ENCODE measurements at regions not wholly inside any gene's neighbourhood (a gene's known extent, or its start where the extent isn't known, plus 50 kb on each side); places are given as distances from the start of the nearest gene placed in this dataset.

DNA sequence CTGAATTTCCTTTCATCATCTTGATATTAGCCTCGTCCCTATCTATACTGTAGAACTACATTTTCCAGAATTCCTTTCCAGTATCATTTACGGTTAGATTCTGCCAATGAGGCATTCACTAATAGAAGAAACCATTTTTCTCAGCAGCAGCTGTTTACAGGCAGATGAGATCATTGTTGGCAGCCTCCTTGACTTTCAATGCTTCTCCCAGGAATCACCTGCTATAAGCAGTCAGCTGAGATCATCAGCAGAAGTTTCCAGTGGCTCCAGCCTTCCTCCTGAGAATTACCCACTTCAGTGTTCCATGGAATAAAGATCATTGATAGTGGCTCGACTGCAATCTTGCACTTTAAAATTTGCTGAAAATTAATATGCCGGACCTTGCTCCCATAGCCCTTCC, 157.3 kb upstream of the TET2 start:
- TF ChIP-seq, protein P1, sequence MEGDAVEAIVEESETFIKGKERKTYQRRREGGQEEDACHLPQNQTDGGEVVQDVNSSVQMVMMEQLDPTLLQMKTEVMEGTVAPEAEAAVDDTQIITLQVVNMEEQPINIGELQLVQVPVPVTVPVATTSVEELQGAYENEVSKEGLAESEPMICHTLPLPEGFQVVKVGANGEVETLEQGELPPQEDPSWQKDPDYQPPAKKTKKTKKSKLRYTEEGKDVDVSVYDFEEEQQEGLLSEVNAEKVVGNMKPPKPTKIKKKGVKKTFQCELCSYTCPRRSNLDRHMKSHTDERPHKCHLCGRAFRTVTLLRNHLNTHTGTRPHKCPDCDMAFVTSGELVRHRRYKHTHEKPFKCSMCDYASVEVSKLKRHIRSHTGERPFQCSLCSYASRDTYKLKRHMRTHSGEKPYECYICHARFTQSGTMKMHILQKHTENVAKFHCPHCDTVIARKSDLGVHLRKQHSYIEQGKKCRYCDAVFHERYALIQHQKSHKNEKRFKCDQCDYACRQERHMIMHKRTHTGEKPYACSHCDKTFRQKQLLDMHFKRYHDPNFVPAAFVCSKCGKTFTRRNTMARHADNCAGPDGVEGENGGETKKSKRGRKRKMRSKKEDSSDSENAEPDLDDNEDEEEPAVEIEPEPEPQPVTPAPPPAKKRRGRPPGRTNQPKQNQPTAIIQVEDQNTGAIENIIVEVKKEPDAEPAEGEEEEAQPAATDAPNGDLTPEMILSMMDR (conservative IDR thresholded peaks at IDR 0.05; ENCODE audit: low read depth, low read length): no peak
- TF ChIP-seq EZH2 (IDR thresholded peaks at IDR 0.05; ENCODE audit: borderline replicate concordance, low read depth, low read length, poor library complexity, severe bottlenecking): no peak
